ENCODE measurements at regions not wholly inside any gene's neighbourhood (a gene's known extent, or its start where the extent isn't known, plus 50 kb on each side); places are given as distances from the start of the nearest gene placed in this dataset.

DNA sequence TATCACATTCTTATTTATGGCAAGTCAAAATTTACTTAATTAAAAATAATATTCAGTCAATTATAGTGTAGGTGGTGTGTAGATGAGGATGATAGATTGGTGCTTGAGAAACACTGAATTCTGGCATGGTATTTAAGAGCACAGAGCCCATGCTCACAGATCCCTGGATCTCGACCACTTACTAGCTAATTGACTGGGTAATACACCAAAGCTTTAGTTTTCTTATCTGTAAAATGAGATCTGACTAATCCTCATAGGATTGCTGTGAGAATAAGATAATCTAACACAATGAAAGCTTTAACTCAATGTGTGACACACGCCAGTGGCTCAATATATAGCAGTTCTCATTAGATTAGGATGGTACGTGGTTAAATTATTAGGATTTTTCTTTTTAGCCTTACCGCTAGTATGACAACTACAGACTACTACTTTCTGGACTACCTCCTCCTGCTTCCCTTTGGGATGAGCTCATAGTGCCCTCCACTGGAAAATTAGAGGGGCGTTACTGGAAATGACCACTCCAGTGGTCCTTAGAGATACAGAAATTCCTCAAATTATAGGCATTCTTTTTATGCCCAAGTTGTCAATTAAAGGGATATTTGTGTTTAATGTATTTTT is 482.8 kb upstream of the TBX3 start:
- TF ChIP-seq RNF2 (IDR thresholded peaks at IDR 0.05) (no peak), MYC (IDR thresholded peaks at IDR 0.05; ENCODE audit: low read depth, low read length) (no peak), MYC (CRISPR knock-in tag; IDR thresholded peaks at IDR 0.05; ENCODE audit: borderline replicate concordance, low read depth) (no peak), ZNF23 (CRISPR knock-in tag; IDR thresholded peaks at IDR 0.05) (no peak), ELF1 (tag; IDR thresholded peaks at IDR 0.05) (no peak)

Measured in K562 (cell line).